Glomerular visceral epithelial cell (primary cell): ENCODE measurements at regions not wholly inside any gene's neighbourhood (a gene's known extent, or its start where the extent isn't known, plus 50 kb on each side); places are given as distances from the start of the nearest gene placed in this dataset.

Experiments
- DNase-seq: peaks from one replicate; pipeline ENCODE4 v3.0.0-alpha.2; 2016; ENCODE audit errors: extremely low spot score

- no peak for DNase-seq
Observed at GRCh38 chr3:151992326-151993041, 119.0 kb downstream of the SUCNR1 start.

- DNase-seq, result no peak
Observed at GRCh38 chr3:151995091-151995490, 121.6 kb downstream of the SUCNR1 start.

- no peak for DNase-seq
Observed at GRCh38 chr3:151998744-151999143, 125.3 kb downstream of the SUCNR1 start.

GRCh38 chr3:151999936-152000335 lies 126.5 kb downstream of the SUCNR1 start:
- DNase-seq, result no peak

- DNase-seq, result no peak
Observed at GRCh38 chr3:152011812-152012735, 138.6 kb downstream of the SUCNR1 start.

GRCh38 chr3:152019508-152019907 lies 146.1 kb downstream of the SUCNR1 start:
- no peak for DNase-seq

GRCh38 chr3:152021951-152022461 lies 148.6 kb downstream of the SUCNR1 start:
- DNase-seq, result peak; percentile 59

- DNase-seq, result peak; percentile 67
Observed at GRCh38 chr3:152026033-152026556, 152.7 kb downstream of the SUCNR1 start.

GRCh38 chr3:152030320-152030719 lies 156.9 kb downstream of the SUCNR1 start:
- no peak for DNase-seq

- no peak for DNase-seq
Observed at GRCh38 chr3:152031321-152031720, 157.9 kb downstream of the SUCNR1 start.

GRCh38 chr3:152037297-152037696 lies 163.9 kb downstream of the SUCNR1 start:
- DNase-seq, result no peak

GRCh38 chr3:152037953-152038352 lies 164.5 kb downstream of the SUCNR1 start:
- no peak for DNase-seq

GRCh38 chr3:152038490-152038889 lies 165.0 kb downstream of the SUCNR1 start:
- no peak for DNase-seq

- DNase-seq, result no peak
Observed at GRCh38 chr3:152039887-152040286, 166.4 kb downstream of the SUCNR1 start.

- DNase-seq, result no peak
Observed at GRCh38 chr3:152040319-152040718, 166.9 kb downstream of the SUCNR1 start.

- DNase-seq, result no peak
Observed at GRCh38 chr3:152043620-152044019, 170.2 kb downstream of the SUCNR1 start.

GRCh38 chr3:152046280-152046679 lies 172.8 kb downstream of the SUCNR1 start:
- no peak for DNase-seq

GRCh38 chr3:152047465-152047864 lies 174.0 kb downstream of the SUCNR1 start:
- no peak for DNase-seq

- DNase-seq, result no peak
Observed at GRCh38 chr3:152048831-152049230, 175.4 kb downstream of the SUCNR1 start.

GRCh38 chr3:152050903-152051302 lies 177.5 kb downstream of the SUCNR1 start:
- DNase-seq, result no peak

- no peak for DNase-seq
Observed at GRCh38 chr3:152051501-152052404, 178.3 kb downstream of the SUCNR1 start.
